ENCODE measurements at regions not wholly inside any gene's neighbourhood (a gene's known extent, or its start where the extent isn't known, plus 50 kb on each side); places are given as distances from the start of the nearest gene placed in this dataset.

DNA sequence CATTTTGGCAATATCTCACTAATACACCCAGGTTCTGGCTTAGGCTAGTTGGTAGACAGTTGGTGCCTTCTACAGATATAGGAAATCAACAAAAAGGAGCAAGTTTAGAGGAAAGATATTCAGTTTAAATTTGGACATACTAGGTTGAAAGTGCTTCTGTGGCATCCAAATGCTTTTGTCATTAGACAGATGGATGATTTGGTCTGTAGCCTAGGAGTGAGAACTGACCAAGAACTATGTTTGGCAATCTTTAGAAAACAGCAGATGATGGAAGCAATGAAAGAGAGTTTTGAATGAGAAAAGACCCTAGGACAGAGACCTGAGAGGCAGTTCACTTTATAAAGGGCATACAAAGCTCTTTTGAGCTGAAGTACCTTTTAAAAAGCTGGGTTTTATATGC lies 201.3 kb upstream of the FSHR start:
- no peak overlapping the region for H3K4me3 Mint-ChIP-seq
- ATAC-seq (no peak), DNase-seq (no peak)
- H3K9me3 ChIP-seq (ENCODE audit: control insufficient read depth, insufficient read depth, low read length): no peaks in the 10 kb centered on the region
- H3K36me3 Mint-ChIP-seq: peaks cover 10% of the 10 kb centered on the region
- no peaks in the 10 kb centered on the region for H3K4me1 Mint-ChIP-seq
- no peak overlapping the region for H3K27ac Mint-ChIP-seq
- no peaks in the 10 kb centered on the region for H3K4me1 ChIP-seq (ENCODE audit: control insufficient read depth, insufficient read depth, low read length)
- H3K27me3 Mint-ChIP-seq (ENCODE audit: low read depth in 2 of 2): no peaks in the 10 kb centered on the region
- H3K9me3 Mint-ChIP-seq: peaks cover 23 to 26% of the 10 kb centered on the region in 2 donors
- H3K4me3 ChIP-seq (ENCODE audit: low read length): no peak overlapping the region
- TF ChIP-seq, protein P1, sequence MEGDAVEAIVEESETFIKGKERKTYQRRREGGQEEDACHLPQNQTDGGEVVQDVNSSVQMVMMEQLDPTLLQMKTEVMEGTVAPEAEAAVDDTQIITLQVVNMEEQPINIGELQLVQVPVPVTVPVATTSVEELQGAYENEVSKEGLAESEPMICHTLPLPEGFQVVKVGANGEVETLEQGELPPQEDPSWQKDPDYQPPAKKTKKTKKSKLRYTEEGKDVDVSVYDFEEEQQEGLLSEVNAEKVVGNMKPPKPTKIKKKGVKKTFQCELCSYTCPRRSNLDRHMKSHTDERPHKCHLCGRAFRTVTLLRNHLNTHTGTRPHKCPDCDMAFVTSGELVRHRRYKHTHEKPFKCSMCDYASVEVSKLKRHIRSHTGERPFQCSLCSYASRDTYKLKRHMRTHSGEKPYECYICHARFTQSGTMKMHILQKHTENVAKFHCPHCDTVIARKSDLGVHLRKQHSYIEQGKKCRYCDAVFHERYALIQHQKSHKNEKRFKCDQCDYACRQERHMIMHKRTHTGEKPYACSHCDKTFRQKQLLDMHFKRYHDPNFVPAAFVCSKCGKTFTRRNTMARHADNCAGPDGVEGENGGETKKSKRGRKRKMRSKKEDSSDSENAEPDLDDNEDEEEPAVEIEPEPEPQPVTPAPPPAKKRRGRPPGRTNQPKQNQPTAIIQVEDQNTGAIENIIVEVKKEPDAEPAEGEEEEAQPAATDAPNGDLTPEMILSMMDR (IDR thresholded peaks at IDR 0.05): no peak
- no peaks in the 10 kb centered on the region for H3K36me3 ChIP-seq (ENCODE audit: control insufficient read depth, insufficient read depth, low read length)
- intact Hi-C loops (cut with micrococcal nuclease): no loop called here
- no peaks in the 10 kb centered on the region for H3K27me3 ChIP-seq (ENCODE audit: control insufficient read depth, insufficient read depth, low read length)
- H3K27ac ChIP-seq (ENCODE audit: low read length): no peak overlapping the region

DNA sequence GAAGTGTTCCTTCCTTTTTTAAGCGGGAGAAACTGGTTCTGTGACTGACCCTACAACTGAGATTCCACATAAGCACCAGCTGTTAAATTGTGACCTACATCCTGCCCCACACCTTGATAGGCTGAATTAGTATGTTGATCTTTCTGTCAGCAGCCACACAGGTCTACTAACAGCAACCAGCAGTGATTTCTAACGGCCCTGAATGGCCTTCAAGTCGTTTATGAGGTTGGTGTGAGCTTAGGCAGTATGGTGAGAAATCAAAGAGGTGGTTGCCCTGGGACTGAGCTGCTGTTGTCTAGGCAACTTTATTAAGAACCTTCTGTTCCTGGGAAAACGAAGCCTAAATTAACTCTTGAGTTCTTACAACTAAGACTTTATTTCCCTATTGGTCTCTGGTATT lies 197.2 kb upstream of the FSHR start:
- H3K36me3 ChIP-seq (ENCODE audit: control insufficient read depth, insufficient read depth, low read length): no peaks in the 10 kb centered on the region
- peaks cover 13 to 14% of the 10 kb centered on the region in 2 donors for H3K9me3 Mint-ChIP-seq
- DNase-seq (no peak), ATAC-seq (no peak)
- TF ChIP-seq, protein P1 (IDR thresholded peaks at IDR 0.05): no peak
- no peaks in the 10 kb centered on the region for H3K27me3 Mint-ChIP-seq (ENCODE audit: low read depth in 2 of 2)
- H3K27me3 ChIP-seq (ENCODE audit: control insufficient read depth, insufficient read depth, low read length): no peaks in the 10 kb centered on the region
- no peaks in the 10 kb centered on the region for H3K4me1 ChIP-seq (ENCODE audit: control insufficient read depth, insufficient read depth, low read length)
- intact Hi-C loops (cut with micrococcal nuclease): no loop called here
- no peak overlapping the region for H3K4me3 ChIP-seq (ENCODE audit: low read length)
- H3K36me3 Mint-ChIP-seq: peaks cover under 1% of the 10 kb centered on the region
- no peak overlapping the region for H3K27ac Mint-ChIP-seq
- H3K4me1 Mint-ChIP-seq: no peaks in the 10 kb centered on the region
- H3K27ac ChIP-seq (ENCODE audit: low read length): no peak overlapping the region
- H3K9me3 ChIP-seq (ENCODE audit: control insufficient read depth, insufficient read depth, low read length): no peaks in the 10 kb centered on the region
- H3K4me3 Mint-ChIP-seq: no peak overlapping the region
- WGBS (ENCODE audit: insufficient coverage): 43% methylated on average over 4 of the region's 4 CpGs

DNA sequence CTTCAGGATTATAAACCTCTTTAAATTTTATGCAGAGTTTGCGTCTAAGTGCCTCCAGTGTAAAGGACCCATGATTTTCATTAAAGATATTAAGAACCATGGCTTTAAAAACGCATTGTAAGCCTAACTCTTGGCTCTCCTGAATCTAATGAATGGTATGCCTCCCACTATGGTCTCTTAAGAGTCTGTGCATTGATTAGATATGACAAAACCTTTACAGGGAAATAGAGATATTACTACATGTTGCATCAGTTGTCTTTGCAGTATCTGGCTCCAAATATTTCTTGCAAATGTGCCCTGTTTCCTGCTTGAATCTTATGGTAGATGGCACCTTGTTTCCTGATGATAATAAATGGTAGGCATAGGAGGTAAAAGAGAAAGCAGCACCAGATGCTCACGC lies 189.3 kb upstream of the FSHR start:
- no peak for ATAC-seq
- 82% methylated on average over 3 of the region's 3 CpGs for WGBS (ENCODE audit: insufficient coverage)
- Mint-ChIP-seq H3K4me1 (no peaks in the 10 kb centered on the region), H3K27me3 (ENCODE audit: low read depth in 2 of 2) (no peaks in the 10 kb centered on the region), H3K9me3 (peaks cover 5 to 7% of the 10 kb centered on the region in 2 donors), H3K27ac (no peak overlapping the region), H3K36me3 (no peaks in the 10 kb centered on the region), H3K4me3 (no peak overlapping the region)
- DNase-seq: no peak
- H3K27me3 ChIP-seq (ENCODE audit: control insufficient read depth, insufficient read depth, low read length): no peaks in the 10 kb centered on the region
- no peak overlapping the region for H3K4me3 ChIP-seq (ENCODE audit: low read length)
- intact Hi-C loops (cut with micrococcal nuclease): no loop called here
- no peaks in the 10 kb centered on the region for H3K36me3 ChIP-seq (ENCODE audit: control insufficient read depth, insufficient read depth, low read length)
- TF ChIP-seq, protein P1 (IDR thresholded peaks at IDR 0.05): no peak
- no peaks in the 10 kb centered on the region for H3K4me1 ChIP-seq (ENCODE audit: control insufficient read depth, insufficient read depth, low read length)
- no peaks in the 10 kb centered on the region for H3K9me3 ChIP-seq (ENCODE audit: control insufficient read depth, insufficient read depth, low read length)
- H3K27ac ChIP-seq (ENCODE audit: low read length): no peak overlapping the region

DNA sequence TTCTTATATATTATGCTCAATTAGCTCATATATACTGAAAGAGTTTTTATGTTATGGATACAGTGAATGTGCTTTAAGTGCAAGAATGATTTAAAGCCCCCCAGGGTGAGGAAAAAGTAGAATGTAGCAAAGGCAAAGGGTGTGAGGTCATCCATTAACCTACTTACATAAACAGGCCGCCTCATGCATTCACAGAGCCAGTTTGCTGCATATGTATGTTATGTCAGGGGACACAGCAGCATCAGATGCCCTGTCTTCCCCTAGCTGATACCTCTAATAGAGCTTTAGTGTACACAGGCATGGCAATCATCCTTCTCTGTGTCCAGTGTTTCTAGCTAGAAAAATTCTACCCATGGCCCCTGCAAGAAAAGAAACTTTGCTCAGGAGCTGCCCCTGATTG lies 187.8 kb upstream of the FSHR start:
- H3K4me1 ChIP-seq (ENCODE audit: control insufficient read depth, insufficient read depth, low read length): no peaks in the 10 kb centered on the region
- Mint-ChIP-seq H3K4me1 (no peaks in the 10 kb centered on the region), H3K4me3 (no peak overlapping the region), H3K36me3 (no peaks in the 10 kb centered on the region), H3K27me3 (ENCODE audit: low read depth in 2 of 2) (no peaks in the 10 kb centered on the region), H3K9me3 (peaks cover 3 to 7% of the 10 kb centered on the region in 2 donors), H3K27ac (no peak overlapping the region)
- no peaks in the 10 kb centered on the region for H3K9me3 ChIP-seq (ENCODE audit: control insufficient read depth, insufficient read depth, low read length)
- intact Hi-C loops (cut with micrococcal nuclease): no loop called here
- TF ChIP-seq, protein P1 (IDR thresholded peaks at IDR 0.05): no peak
- no peaks in the 10 kb centered on the region for H3K36me3 ChIP-seq (ENCODE audit: control insufficient read depth, insufficient read depth, low read length)
- WGBS (ENCODE audit: insufficient coverage): 86% methylated on average over 1 of the region's 1 CpG
- H3K27ac ChIP-seq (ENCODE audit: low read length): no peak overlapping the region
- DNase-seq (no peak), ATAC-seq (no peak)
- no peak overlapping the region for H3K4me3 ChIP-seq (ENCODE audit: low read length)
- H3K27me3 ChIP-seq (ENCODE audit: control insufficient read depth, insufficient read depth, low read length): no peaks in the 10 kb centered on the region

All from natural killer cell (primary cell).